SK-N-SH (cell line): ENCODE measurements at regions not wholly inside any gene's neighbourhood (a gene's known extent, or its start where the extent isn't known, plus 50 kb on each side); places are given as distances from the start of the nearest gene placed in this dataset.
"Not testable (repeated sequence)": the region's sequence is repeated elsewhere in the genome, so short reads cannot be mapped to it uniquely, and the experiment has no call there.

Experiments used
- CTCF ChIA-PET: fragments of 300-600, 350-600 bp; formaldehyde crosslinking; extraction: SDS; loops from one replicate; lab custom pipeline; 2021; lab: Yijun Ruan, JAX
- POLR2A ChIA-PET: fragments of 350-600 bp; sonication (Branson Sonifier 250); formaldehyde crosslinking; extraction: SDS; loops from one replicate; lab custom pipeline; 2020; ENCODE audit warnings: antibody characterized with exemption, inconsistent platforms; lab: Yijun Ruan, JAX
- DNase-seq: peaks from one replicate; pipeline ENCODE4 v3.0.0; 2012
- H2AFZ ChIP-seq: fragments of 200-600 bp; sonication (generic); 2 replicates; pipeline ENCODE4 v1.8.1; 2016; ENCODE audit warnings: antibody characterized with exemption, mild to moderate bottlenecking, low read depth
- H3F3A ChIP-seq: fragments of 200-600 bp; sonication (generic); replicated peaks from 2 replicates; pipeline ENCODE3; 2016; ENCODE audit warnings: antibody characterized with exemption, mild to moderate bottlenecking; ENCODE audit not compliant: insufficient read depth
- H3K27ac ChIP-seq, 2 experiments: fragments of 200-500 bp in 1 of 2; fragments of 200-600 bp in 1 of 2; sonication (Bioruptor generic) in 1 of 2; sonication (generic), shearing (Covaris generic) in 1 of 2; 2 replicates each; pipeline versions ENCODE4 v1.5.1 to v1.6.1; 2014 to 2016; ENCODE audit warnings: low read depth in 2 of 2, inconsistent platforms in 1 of 2, low read length in 1 of 2, mild to moderate bottlenecking in 1 of 2, mixed read lengths in 1 of 2
- H3K27me3 ChIP-seq: fragments of 200-600 bp; sonication (generic), shearing (Covaris generic); 2 replicates; pipeline ENCODE4 v1.6.1; 2016; ENCODE audit warnings: mixed run types; ENCODE audit not compliant: insufficient read depth
- H3K36me3 ChIP-seq, 2 experiments: fragments of 200-500 bp in 1 of 2; fragments of 200-600 bp in 1 of 2; sonication (Bioruptor generic) in 1 of 2; sonication (generic) in 1 of 2; replicated peaks in 1 of 2; 2 replicates each; pipeline versions ENCODE3 to v1.5.1; 2014 to 2016; ENCODE audit warnings: low read length in 1 of 2, mild to moderate bottlenecking in 1 of 2; ENCODE audit not compliant: insufficient read depth in 2 of 2, control insufficient read depth in 1 of 2
- H3K4me1 ChIP-seq, 2 experiments: fragments of 200-500 bp in 1 of 2; fragments of 200-600 bp in 1 of 2; sonication (Bioruptor generic) in 1 of 2; sonication (generic), shearing (Covaris generic) in 1 of 2; 2 replicates each; pipeline versions ENCODE4 v1.5.1 to v1.6.1; 2014 to 2016; ENCODE audit warnings: low read depth in 1 of 2, low read length in 1 of 2, mixed run types in 1 of 2; ENCODE audit not compliant: insufficient read depth in 2 of 2, control insufficient read depth in 1 of 2
- H3K4me2 ChIP-seq: fragments of 200-600 bp; sonication (generic), shearing (Covaris generic); 2 replicates; pipeline ENCODE4 v1.6.1; 2017; ENCODE audit warnings: mixed run types
- H3K4me3 ChIP-seq, 2 experiments: fragments of 200-500 bp in 1 of 2; fragments of 200-600 bp in 1 of 2; sonication (Bioruptor generic) in 1 of 2; sonication (generic), shearing (Covaris generic) in 1 of 2; 2 replicates each; pipeline versions ENCODE4 v1.5.1 to v1.8.1; 2014 to 2016; ENCODE audit warnings: low read depth in 2 of 2, inconsistent platforms in 1 of 2, low read length in 1 of 2, mild to moderate bottlenecking in 1 of 2, mixed read lengths in 1 of 2, moderate library complexity in 1 of 2
- H3K79me2 ChIP-seq: fragments of 200-600 bp; sonication (generic); 2 replicates; pipeline ENCODE4 v1.8.1; 2017; ENCODE audit warnings: mild to moderate bottlenecking; ENCODE audit not compliant: insufficient read depth
- H3K9ac ChIP-seq: fragments of 200-600 bp; sonication (generic); 2 replicates; pipeline ENCODE4 v1.6.1; 2017; ENCODE audit warnings: mixed run types
- H3K9me2 ChIP-seq: fragments of 200-600 bp; sonication (generic); 2 replicates; pipeline ENCODE4 v1.6.1; 2017; ENCODE audit warnings: mixed run types
- H3K9me3 ChIP-seq: fragments of 200-600 bp; sonication (generic); 2 replicates; pipeline ENCODE4 v1.6.1; 2017; ENCODE audit warnings: mixed run types, mild to moderate bottlenecking, moderate library complexity
- H4K20me1 ChIP-seq: fragments of 200-600 bp; sonication (generic); 2 replicates; pipeline ENCODE4 v1.6.1; 2017; ENCODE audit warnings: mild to moderate bottlenecking, mixed run types; ENCODE audit not compliant: insufficient read depth
- ELF1 ChIP-seq: IDR thresholded peaks from 2 replicates; pipeline ENCODE4 v1.4.0; 2012
- EP300 ChIP-seq, 2 experiments: IDR thresholded peaks; 2 replicates each; pipeline versions ENCODE4 v1.4.0 to v1.6.1; 2012; ENCODE audit warnings: borderline replicate concordance in 1 of 2, low read depth in 1 of 2, low read length in 1 of 2
- EZH2phosphoT487 ChIP-seq: fragments of 200-600 bp; sonication (generic); IDR thresholded peaks from 2 replicates; pipeline ENCODE4 v1.6.1; 2017; ENCODE audit warnings: low read depth, mixed run types, mild to moderate bottlenecking, antibody characterized with exemption, moderate library complexity, borderline replicate concordance
- FOSL2 ChIP-seq: IDR thresholded peaks from 2 replicates; pipeline ENCODE4 v1.4.0; 2012; ENCODE audit warnings: low read depth, mild to moderate bottlenecking, moderate library complexity, borderline replicate concordance
- FOXM1 ChIP-seq: IDR thresholded peaks from 2 replicates; pipeline ENCODE4 v1.4.0; 2012; ENCODE audit warnings: low read depth, mild to moderate bottlenecking
- GABPA ChIP-seq: IDR thresholded peaks from 2 replicates; pipeline ENCODE4 v1.4.0; 2012; ENCODE audit warnings: low read depth, mild to moderate bottlenecking
- IRF3 ChIP-seq: fragments of 150-350 bp; IDR thresholded peaks from 2 replicates; pipeline ENCODE4 v1.6.1; 2016; ENCODE audit warnings: mild to moderate bottlenecking, low read depth, low read length
- JUND ChIP-seq: IDR thresholded peaks from 2 replicates; pipeline ENCODE4 v1.4.0; 2012
- MEF2A ChIP-seq: IDR thresholded peaks from 2 replicates; pipeline ENCODE4 v1.4.0; 2012; ENCODE audit warnings: low read depth, borderline replicate concordance
- NFIC ChIP-seq: IDR thresholded peaks from 2 replicates; pipeline ENCODE4 v1.4.0; 2012; ENCODE audit warnings: borderline replicate concordance
- RCOR1 ChIP-seq: fragments of 150-350 bp; IDR thresholded peaks from 2 replicates; pipeline ENCODE4 v1.6.1; 2017; ENCODE audit warnings: antibody characterized with exemption, low read length
- RXRA ChIP-seq: IDR thresholded peaks from 2 replicates; pipeline ENCODE4 v1.4.0; 2012; ENCODE audit warnings: low read depth, mild to moderate bottlenecking, borderline replicate concordance
- TCF12 ChIP-seq: IDR thresholded peaks from 2 replicates; pipeline ENCODE4 v1.4.0; 2012
- USF2 ChIP-seq: fragments of 150-350 bp; IDR thresholded peaks from 2 replicates; pipeline ENCODE4 v1.6.1; 2017; ENCODE audit warnings: antibody characterized with exemption, low read length, low read depth, borderline replicate concordance
- WGBS: methylation state at CpG from one replicate; pipeline ENCODE4 v1.1.6; 2017; ENCODE audit warnings: low lambda C conversion rate; 5-methylcytosine and 5-hydroxymethylcytosine counted together

GRCh38 chr16:35600161-35600555, 2140.7 kb downstream of the TP53TG3F start:
- H3K9me3 ChIP-seq, H3K4me3 ChIP-seq, H3K9me2 ChIP-seq, CTCF ChIA-PET, H4K20me1 ChIP-seq, H3K4me2 ChIP-seq, DNase-seq, H3K27me3 ChIP-seq, POLR2A ChIA-PET, H2AFZ ChIP-seq, H3F3A ChIP-seq, H3K36me3 ChIP-seq, H3K79me2 ChIP-seq, H3K9ac ChIP-seq, H3K4me1 ChIP-seq, H3K27ac ChIP-seq: not testable (repeated sequence)
- WGBS, result 0% methylated on average over 2 of the region's 2 CpGs

GRCh38 chr16:35602116-35602515, 2142.7 kb downstream of the TP53TG3F start:
- no peaks in the 10 kb centered on the region for H3K36me3 ChIP-seq
- no peak overlapping the region for H3K27ac ChIP-seq
- CTCF ChIA-PET, result no interaction called here
- TF ChIP-seq GABPA (no peak), EP300 (IDR thresholded peaks at IDR 0.05; ENCODE audit: borderline replicate concordance in 1 of 2, low read depth in 1 of 2, low read length in 1 of 2) (no peak), RCOR1 (no peak), FOXM1 (no peak), RXRA (no peak), TCF12 (no peak), FOSL2 (no peak), JUND (no peak), ELF1 (no peak), EZH2phosphoT487 (no peak), USF2 (no peak), NFIC (no peak), MEF2A (no peak), IRF3 (no peak)
- H3K9me2 ChIP-seq, result no peaks in the 10 kb centered on the region
- no peaks in the 10 kb centered on the region for H3F3A ChIP-seq
- no peak overlapping the region for H2AFZ ChIP-seq
- H3K79me2 ChIP-seq, result no peaks in the 10 kb centered on the region
- H3K9me3 ChIP-seq, result no peaks in the 10 kb centered on the region
- POLR2A ChIA-PET, result no interaction called here
- H3K27me3 ChIP-seq, result no peaks in the 10 kb centered on the region
- H3K4me3 ChIP-seq, result no peak overlapping the region
- H4K20me1 ChIP-seq, result no peaks in the 10 kb centered on the region
- no peak for DNase-seq
- no peaks in the 10 kb centered on the region; a peak in 1 of 4 replicates for H3K4me1 ChIP-seq
- no peak overlapping the region for H3K9ac ChIP-seq
- H3K4me2 ChIP-seq, result no peak overlapping the region

GRCh38 chr16:35603371-35603770, 2144.0 kb downstream of the TP53TG3F start:
- H4K20me1 ChIP-seq, POLR2A ChIA-PET, H2AFZ ChIP-seq, DNase-seq, H3K4me2 ChIP-seq, H3K9me3 ChIP-seq, H3K4me1 ChIP-seq, H3K4me3 ChIP-seq, H3F3A ChIP-seq, H3K9me2 ChIP-seq, CTCF ChIA-PET, H3K36me3 ChIP-seq, H3K27me3 ChIP-seq, H3K27ac ChIP-seq, H3K9ac ChIP-seq, H3K79me2 ChIP-seq: not testable (repeated sequence)
- 5% methylated on average over 5 of the region's 5 CpGs for WGBS
